AG04449 (cell line): ENCODE measurements at regions not wholly inside any gene's neighbourhood (a gene's known extent, or its start where the extent isn't known, plus 50 kb on each side); places are given as distances from the start of the nearest gene placed in this dataset.

Source experiments
- CTCF ChIA-PET: fragments of 350-600 bp; formaldehyde crosslinking; extraction: SDS; loops from one replicate; lab custom pipeline; 2021; ENCODE audit warnings: antibody characterized with exemption; lab: Yijun Ruan, JAX
- POLR2A ChIA-PET: fragments of 400-600, 350-600 bp; formaldehyde crosslinking; extraction: SDS; loops from one replicate; lab custom pipeline; 2020; ENCODE audit warnings: antibody characterized with exemption, inconsistent platforms; lab: Yijun Ruan, JAX
- DNase-seq: peaks from one replicate; pipeline ENCODE4 v3.0.0-alpha.2; 2010; ENCODE audit warnings: low read depth, low spot score
- H3K4me3 ChIP-seq: 2 replicates; pipeline ENCODE4 v1.5.1; 2011; ENCODE audit warnings: low read depth, mild to moderate bottlenecking, control low read depth, low read length
- TF ChIP-seq, protein P1 (sequence below): IDR thresholded peaks from one replicate; pipeline ENCODE4 v1.5.1; 2011; ENCODE audit warnings: mild to moderate bottlenecking, moderate library complexity, low read length, control low read depth, inconsistent platforms; ENCODE audit not compliant: insufficient read depth; ENCODE audit errors: missing control alignments

DNA sequence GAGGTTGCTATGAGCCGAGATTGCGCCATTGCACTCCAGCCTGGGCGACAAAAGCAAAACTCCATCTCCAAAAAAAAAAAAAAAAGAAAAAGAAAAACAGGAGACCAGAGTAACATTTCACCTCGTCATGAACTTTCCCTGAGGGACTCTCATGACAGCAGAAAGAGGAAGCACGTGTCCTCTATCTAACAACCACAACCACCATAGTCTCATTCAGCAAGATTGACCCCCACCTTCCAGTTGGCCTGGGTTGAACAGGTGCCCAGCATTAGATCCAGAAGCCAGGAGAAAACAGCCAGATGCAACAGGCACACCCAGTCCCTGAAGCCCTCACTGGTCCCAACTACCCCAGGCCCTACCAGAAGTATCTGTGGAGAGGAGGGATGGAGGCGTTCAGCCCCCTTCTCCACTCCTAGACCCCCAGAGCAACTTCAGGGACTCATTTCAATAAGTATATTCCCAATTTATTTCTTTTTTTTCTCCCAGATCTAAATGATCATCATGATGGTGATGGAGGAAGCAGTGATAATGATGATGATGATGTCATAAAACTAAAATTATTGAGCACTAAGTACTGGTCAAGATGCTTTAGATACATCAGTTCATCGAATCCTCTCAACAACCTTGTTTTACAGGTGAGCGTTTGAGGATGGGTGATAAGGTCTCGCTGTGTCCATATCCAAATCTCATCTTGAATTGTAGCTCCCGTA is 235.0 kb downstream of the EFCAB11 start:
- TF ChIP-seq, protein P1, sequence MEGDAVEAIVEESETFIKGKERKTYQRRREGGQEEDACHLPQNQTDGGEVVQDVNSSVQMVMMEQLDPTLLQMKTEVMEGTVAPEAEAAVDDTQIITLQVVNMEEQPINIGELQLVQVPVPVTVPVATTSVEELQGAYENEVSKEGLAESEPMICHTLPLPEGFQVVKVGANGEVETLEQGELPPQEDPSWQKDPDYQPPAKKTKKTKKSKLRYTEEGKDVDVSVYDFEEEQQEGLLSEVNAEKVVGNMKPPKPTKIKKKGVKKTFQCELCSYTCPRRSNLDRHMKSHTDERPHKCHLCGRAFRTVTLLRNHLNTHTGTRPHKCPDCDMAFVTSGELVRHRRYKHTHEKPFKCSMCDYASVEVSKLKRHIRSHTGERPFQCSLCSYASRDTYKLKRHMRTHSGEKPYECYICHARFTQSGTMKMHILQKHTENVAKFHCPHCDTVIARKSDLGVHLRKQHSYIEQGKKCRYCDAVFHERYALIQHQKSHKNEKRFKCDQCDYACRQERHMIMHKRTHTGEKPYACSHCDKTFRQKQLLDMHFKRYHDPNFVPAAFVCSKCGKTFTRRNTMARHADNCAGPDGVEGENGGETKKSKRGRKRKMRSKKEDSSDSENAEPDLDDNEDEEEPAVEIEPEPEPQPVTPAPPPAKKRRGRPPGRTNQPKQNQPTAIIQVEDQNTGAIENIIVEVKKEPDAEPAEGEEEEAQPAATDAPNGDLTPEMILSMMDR, result no peak
- DNase-seq, result no peak
- CTCF ChIA-PET, result no interaction called here
- POLR2A ChIA-PET, result no interaction called here
- H3K4me3 ChIP-seq, result no peak overlapping the region

DNA sequence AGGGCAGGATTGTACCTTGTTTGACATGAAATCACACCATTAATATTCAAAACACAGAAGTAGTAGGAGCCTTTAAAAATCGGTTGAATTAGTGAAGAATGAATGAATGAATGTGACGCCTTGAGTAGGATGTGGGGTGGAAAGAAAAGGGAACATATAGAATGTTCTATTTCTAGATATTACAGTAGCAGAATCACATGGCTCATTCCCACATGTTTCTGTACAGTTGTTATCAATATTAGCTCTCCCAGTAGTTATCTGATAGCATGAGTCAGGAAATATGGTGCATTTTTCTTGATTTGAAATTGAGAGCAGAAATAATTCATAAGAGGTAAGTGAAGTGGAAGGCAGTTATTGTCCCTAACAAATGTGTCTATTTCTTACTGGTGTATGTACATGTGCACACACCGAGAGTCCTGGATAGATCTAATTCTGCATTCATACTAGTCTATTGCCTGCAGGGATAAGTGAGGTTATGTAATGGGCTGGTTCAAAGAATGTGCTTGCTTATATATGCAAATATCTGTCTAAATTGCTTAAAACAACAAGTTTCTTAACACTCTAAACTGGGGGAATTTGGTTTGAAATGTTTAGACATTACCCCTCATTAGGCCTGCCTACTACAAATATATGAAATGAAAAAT is 245.4 kb downstream of the EFCAB11 start:
- no peak for DNase-seq
- POLR2A ChIA-PET, result no interaction called here
- CTCF ChIA-PET, result interaction anchor here (1.5 kb wide), 1 partner anchor 12 kb away, joined by 4 read pairs; no protein-coding TSS in a partner anchor
- no peak overlapping the region for H3K4me3 ChIP-seq
- TF ChIP-seq, protein P1, result no peak

DNA sequence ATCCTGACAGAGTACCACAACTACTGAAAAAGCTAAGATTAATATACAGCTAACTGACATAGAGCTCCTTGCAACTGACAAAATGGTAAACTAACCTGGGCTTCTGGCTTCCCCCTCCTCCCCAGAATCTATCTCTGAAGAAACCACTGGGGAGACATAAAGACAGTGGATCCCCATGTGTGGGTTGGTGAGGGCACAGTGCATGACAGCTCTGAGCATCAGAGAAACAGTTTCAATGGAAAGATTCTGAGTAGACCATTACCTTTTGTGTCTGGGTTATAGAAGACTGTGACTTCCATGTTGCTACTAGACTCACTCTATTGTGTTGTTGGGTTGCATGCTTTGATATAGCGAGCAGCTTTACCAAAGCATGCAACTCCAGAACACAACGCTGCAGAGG is 247.4 kb downstream of the EFCAB11 start:
- TF ChIP-seq, protein P1, result no peak
- no peak for DNase-seq
- ChIA-PET POLR2A (no interaction called here), CTCF (interaction anchor here (1.0 kb wide), 1 partner anchor 11 kb away, joined by 3 read pairs; no protein-coding TSS in a partner anchor)
- no peak overlapping the region for H3K4me3 ChIP-seq

DNA sequence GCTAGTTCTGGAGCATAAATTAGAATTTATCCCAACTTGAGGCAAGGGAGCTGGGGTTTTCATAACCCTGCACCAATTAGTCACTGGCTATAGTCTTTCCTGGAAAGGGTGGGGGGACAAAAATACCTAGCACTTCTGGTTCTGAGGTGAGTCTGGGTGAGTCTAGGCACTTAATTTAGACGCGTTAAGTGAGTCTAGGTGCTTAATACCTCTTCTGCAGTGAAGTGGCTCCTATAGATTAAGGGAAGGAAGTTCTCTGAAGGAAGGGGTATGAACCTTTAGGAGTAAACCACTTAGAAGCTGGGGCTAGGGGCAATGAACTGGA is 251.7 kb downstream of the EFCAB11 start:
- H3K4me3 ChIP-seq, result no peak overlapping the region
- TF ChIP-seq, protein P1, result no peak
- CTCF ChIA-PET, result interaction anchor here (1.2 kb wide), 1 partner anchor 72 kb away, joined by 3 read pairs; no protein-coding TSS in a partner anchor
- POLR2A ChIA-PET, result interaction anchor here (0.7 to 0.9 kb wide), 3 partner anchors 7 to 24 kb away, joined by 3 to 4 read pairs (median 4); no protein-coding TSS in a partner anchor
- no peak for DNase-seq

DNA sequence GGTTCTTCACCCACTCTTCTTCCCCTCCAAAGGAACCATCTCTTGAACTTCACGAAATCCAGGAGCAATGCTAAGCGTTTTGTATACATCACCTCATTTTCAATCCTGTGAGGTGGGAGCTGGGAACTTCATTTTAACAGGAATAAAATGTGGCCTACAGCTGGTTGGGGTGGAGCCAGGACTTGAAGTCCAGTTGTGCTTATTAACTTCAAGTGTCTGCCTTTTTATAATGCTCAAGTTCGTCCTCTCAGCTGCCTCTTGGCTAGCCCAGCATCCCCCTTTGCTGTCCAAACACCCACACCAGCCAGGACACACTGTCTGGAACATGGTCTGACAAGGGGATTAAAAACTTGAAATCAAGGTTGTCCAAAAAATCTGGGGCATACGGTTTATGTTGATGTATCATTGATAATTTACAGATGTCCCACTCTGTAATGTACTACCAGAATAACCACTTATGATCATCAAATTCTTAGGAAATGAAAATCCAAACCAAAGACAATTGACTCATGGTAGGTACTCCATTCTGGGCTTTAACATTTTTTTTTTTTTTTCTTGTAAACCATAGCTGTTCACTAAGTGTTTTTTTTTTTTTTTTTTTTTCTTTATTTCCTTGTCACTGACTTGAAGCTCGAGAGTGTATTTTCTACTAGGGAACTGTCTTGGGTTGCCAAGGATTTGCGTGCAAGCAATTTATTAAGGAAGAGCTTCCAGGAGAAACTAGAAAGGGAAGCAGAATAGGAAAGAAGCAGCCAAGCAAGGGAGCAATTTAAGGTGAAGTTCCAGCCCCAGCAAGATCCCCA is 252.3 kb downstream of the EFCAB11 start:
- H3K4me3 ChIP-seq, result peak overlapping the region; percentile 66
- TF ChIP-seq, protein P1, result no peak
- no peak for DNase-seq
- ChIA-PET POLR2A (interaction anchor here (0.7 to 0.9 kb wide), 3 partner anchors 8 to 24 kb away, joined by 3 to 4 read pairs (median 4); no protein-coding TSS in a partner anchor), CTCF (interaction anchor here (1.2 kb wide), 1 partner anchor 71 kb away, joined by 3 read pairs; no protein-coding TSS in a partner anchor)
